Testis (tissue), 2 donors: ENCODE measurements at regions not wholly inside any gene's neighbourhood (a gene's known extent, or its start where the extent isn't known, plus 50 kb on each side); places are given as distances from the start of the nearest gene placed in this dataset.

Experiments used
- DNase-seq: peaks from one replicate; pipeline ENCODE4 v3.0.0-alpha.2; 2019
- H3K27ac ChIP-seq, 2 donors: fragments of 200-600 bp; sonication (generic); one replicate each; pipeline ENCODE4 v1.5.1; 2019
- H3K27me3 ChIP-seq: fragments of 200-600 bp; sonication (generic); one replicate; pipeline ENCODE4 v1.5.1; 2019
- H3K36me3 ChIP-seq: fragments of 200-600 bp; sonication (generic); one replicate; pipeline ENCODE4 v1.5.1; 2017; ENCODE audit warnings: low read depth; ENCODE audit errors: missing control alignments
- H3K4me1 ChIP-seq: fragments of 200-600 bp; sonication (generic); one replicate; pipeline ENCODE4 v1.5.1; 2019
- H3K4me3 ChIP-seq, 2 donors: fragments of 200-600 bp; sonication (generic); one replicate each; pipeline ENCODE4 v1.5.1; 2017 to 2019
- H3K9me3 ChIP-seq: fragments of 200-600 bp; sonication (generic); one replicate; pipeline ENCODE4 v1.5.1; 2017
- POLR2A ChIP-seq: fragments of 450-650 bp; IDR thresholded peaks from one replicate; pipeline ENCODE4 v1.6.1; 2017; ENCODE audit warnings: antibody characterized with exemption, mild to moderate bottlenecking, moderate library complexity
- WGBS, 2 donors: methylation state at CpG; one replicate each; pipeline ENCODE4 v1.1.5; 2018; 5-methylcytosine and 5-hydroxymethylcytosine counted together
- intact Hi-C: fragments of 100-400 bp; cut with DNase I; formaldehyde crosslinking; loops from one replicate; pipeline ENCODE4 v1.15.1; 2023; ENCODE audit warnings: low total_unique reads
- TF ChIP-seq, protein P1 (sequence below), 3 experiments: fragments of 450-650 bp in 2 of 3; fragments of 200-600 bp in 1 of 3; sonication (generic) in 1 of 3; IDR thresholded peaks; one replicate each; pipeline ENCODE4 v1.5.1; 2016 to 2019; ENCODE audit warnings: antibody characterized with exemption in 3 of 3, mild to moderate bottlenecking in 2 of 3, moderate library complexity in 1 of 3

GRCh38 chr2:195009202-195009601 is 647.8 kb upstream of the SLC39A10 start:
- Histone ChIP-seq H3K4me1 (no peaks in the 10 kb centered on the region), H3K4me3 (no peak overlapping the region), H3K9me3 (no peaks in the 10 kb centered on the region), H3K27ac (no peak overlapping the region), H3K27me3 (no peaks in the 10 kb centered on the region), H3K36me3 (no peaks in the 10 kb centered on the region)
- no peak for DNase-seq
- WGBS, 2 donors, result 65 to 81% methylated on average over 8 of the region's 8 CpGs
- TF ChIP-seq, protein P1, sequence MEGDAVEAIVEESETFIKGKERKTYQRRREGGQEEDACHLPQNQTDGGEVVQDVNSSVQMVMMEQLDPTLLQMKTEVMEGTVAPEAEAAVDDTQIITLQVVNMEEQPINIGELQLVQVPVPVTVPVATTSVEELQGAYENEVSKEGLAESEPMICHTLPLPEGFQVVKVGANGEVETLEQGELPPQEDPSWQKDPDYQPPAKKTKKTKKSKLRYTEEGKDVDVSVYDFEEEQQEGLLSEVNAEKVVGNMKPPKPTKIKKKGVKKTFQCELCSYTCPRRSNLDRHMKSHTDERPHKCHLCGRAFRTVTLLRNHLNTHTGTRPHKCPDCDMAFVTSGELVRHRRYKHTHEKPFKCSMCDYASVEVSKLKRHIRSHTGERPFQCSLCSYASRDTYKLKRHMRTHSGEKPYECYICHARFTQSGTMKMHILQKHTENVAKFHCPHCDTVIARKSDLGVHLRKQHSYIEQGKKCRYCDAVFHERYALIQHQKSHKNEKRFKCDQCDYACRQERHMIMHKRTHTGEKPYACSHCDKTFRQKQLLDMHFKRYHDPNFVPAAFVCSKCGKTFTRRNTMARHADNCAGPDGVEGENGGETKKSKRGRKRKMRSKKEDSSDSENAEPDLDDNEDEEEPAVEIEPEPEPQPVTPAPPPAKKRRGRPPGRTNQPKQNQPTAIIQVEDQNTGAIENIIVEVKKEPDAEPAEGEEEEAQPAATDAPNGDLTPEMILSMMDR (IDR thresholded peaks at IDR 0.05), result no peak
- intact Hi-C loops, result no loop called here

DNA sequence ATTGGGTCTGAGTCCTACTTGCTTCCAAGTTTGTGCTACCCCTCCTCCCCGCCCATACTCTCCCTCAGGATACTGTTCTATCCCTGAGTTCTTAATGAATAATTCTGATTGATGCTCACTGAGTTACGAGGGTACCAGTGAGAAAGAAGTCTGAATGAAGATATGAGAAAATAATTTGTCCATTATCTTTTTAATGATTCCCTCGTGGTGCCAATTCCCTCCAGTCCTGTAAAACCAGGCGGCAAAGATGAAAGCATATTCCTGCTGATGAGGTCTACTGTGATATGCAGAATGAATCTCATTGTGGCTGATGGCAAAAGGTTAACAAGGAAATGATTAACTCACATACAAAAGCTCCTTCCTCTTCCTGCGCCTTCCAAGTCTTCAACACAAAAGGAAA is 650.2 kb upstream of the SLC39A10 start:
- H3K36me3 ChIP-seq, result no peaks in the 10 kb centered on the region
- H3K4me1 ChIP-seq, result no peaks in the 10 kb centered on the region
- WGBS, 2 donors, result 59 to 73% methylated on average over 5 of the region's 5 CpGs
- intact Hi-C loops, result no loop called here
- no peaks in the 10 kb centered on the region for H3K27me3 ChIP-seq
- no peak overlapping the region for H3K27ac ChIP-seq
- DNase-seq, result no peak
- H3K4me3 ChIP-seq, result no peak overlapping the region
- H3K9me3 ChIP-seq, result no peaks in the 10 kb centered on the region
- TF ChIP-seq, protein P1 (IDR thresholded peaks at IDR 0.05), result no peak
- TF ChIP-seq POLR2A, result no peak

DNA sequence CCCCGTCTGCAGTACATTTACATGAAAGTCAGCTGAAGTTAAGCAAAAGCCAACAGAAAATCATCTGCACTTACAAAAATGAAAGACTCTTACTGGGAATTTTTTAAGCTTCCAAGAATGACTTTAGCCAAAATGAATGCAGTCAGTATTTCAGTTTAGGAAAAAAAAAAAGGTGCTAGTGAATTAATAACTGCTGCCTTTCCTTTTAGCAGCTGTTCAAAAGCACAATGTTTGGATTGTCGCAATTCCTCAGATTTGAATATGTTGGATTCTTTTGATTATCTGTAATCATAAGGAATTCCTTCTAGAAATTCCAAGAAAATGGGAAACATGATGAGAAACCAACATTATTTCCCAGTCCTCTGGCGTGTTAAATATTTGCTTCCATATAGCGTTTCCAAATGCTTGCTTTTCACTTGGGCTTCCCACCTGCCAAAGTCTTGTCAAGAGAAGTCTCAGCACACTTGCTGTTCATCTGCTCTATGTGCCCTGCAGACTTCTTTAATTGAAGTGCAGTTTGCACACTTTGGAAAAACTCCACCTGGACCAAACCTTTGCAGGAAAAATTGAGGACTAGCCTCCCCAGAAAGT is 653.0 kb upstream of the SLC39A10 start:
- H3K27ac ChIP-seq, result no peak overlapping the region
- H3K36me3 ChIP-seq, result no peaks in the 10 kb centered on the region
- no peaks in the 10 kb centered on the region for H3K4me1 ChIP-seq
- 82 to 89% methylated on average over 4 of the region's 4 CpGs for WGBS, 2 donors
- H3K4me3 ChIP-seq, result no peak overlapping the region
- H3K9me3 ChIP-seq, result no peaks in the 10 kb centered on the region
- H3K27me3 ChIP-seq, result no peaks in the 10 kb centered on the region
- intact Hi-C loops, result no loop called here
- DNase-seq, result no peak
- TF ChIP-seq, protein P1 (IDR thresholded peaks at IDR 0.05), result no peak
- no peak for TF ChIP-seq POLR2A

DNA sequence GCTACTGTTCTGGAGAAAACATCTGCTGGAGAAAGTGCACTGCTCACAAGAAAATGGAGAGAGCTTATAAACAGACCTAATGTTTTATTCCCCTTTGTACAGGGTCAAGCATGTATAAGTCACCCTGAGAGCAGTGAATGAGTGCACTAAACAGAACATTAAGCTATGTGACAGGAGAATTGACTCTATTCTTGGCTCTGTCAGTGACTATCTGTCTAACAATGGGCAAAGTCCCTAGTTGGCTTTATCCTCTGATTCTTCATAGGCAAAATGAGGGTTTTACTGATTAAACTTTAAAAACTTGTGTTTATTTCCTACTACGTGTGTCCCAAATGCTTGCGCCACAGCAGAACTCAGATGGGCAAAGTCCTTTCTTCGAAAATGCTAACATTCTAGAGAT is 655.1 kb upstream of the SLC39A10 start:
- TF ChIP-seq POLR2A, result no peak
- TF ChIP-seq, protein P1 (IDR thresholded peaks at IDR 0.05), result no peak
- no peak overlapping the region for H3K4me3 ChIP-seq
- no peaks in the 10 kb centered on the region for H3K9me3 ChIP-seq
- H3K27me3 ChIP-seq, result no peaks in the 10 kb centered on the region
- intact Hi-C loops, result no loop called here
- no peak for DNase-seq
- H3K4me1 ChIP-seq, result no peaks in the 10 kb centered on the region
- H3K27ac ChIP-seq, result no peak overlapping the region
- no peaks in the 10 kb centered on the region for H3K36me3 ChIP-seq
- 92 to 94% methylated on average over 3 of the region's 3 CpGs for WGBS, 2 donors

- Histone ChIP-seq H3K27me3 (no peaks in the 10 kb centered on the region), H3K9me3 (no peaks in the 10 kb centered on the region), H3K4me3 (no peak overlapping the region), H3K27ac (no peak overlapping the region), H3K36me3 (no peaks in the 10 kb centered on the region), H3K4me1 (no peaks in the 10 kb centered on the region)
- no peak for DNase-seq
- WGBS, 2 donors, result 54 to 59% methylated on average over 4 of the region's 4 CpGs
- no peak for TF ChIP-seq POLR2A
- TF ChIP-seq, protein P1 (IDR thresholded peaks at IDR 0.05), result no peak
- intact Hi-C loops, result no loop called here
Observed at GRCh38 chr2:194999771-195000170, 657.3 kb upstream of the SLC39A10 start.
